ENCODE measurements at regions not wholly inside any gene's neighbourhood (a gene's known extent, or its start where the extent isn't known, plus 50 kb on each side); places are given as distances from the start of the nearest gene placed in this dataset.

DNA sequence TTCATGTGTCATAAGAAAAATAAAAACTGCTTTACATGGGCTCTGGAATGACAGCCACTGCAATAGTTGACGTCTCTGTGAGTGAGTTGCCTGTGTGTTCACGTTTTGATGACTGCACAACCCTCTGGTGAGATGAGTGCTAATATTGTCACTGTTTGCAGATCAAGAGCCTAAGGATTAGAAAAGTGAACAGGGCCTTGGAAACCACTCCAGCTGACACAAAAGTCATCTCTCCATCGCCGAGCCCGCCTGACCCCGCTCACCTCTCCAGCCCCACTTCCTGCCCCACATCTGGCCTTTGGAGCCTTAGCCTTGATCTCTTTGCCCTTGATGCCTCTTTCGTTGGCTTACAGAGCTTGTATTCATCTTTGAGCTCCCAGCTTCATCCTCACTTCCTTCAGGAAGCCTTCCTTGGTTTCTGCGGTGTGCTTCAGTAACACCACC is 351.7 kb downstream of the TCERG1L start:
- Histone ChIP-seq H3K36me3 (ENCODE audit: insufficient read depth, low read length) (no peaks in the 10 kb centered on the region), H3F3A (ENCODE audit: low read depth) (no peaks in the 10 kb centered on the region), H3K27me3 (ENCODE audit: insufficient read depth, low read length, poor library complexity, severe bottlenecking) (no peaks in the 10 kb centered on the region), H3K4me1 (ENCODE audit: insufficient read depth, low read length, poor library complexity, severe bottlenecking) (no peaks in the 10 kb centered on the region), H3K9ac (ENCODE audit: low read depth, low read length, poor library complexity, severe bottlenecking) (no peak overlapping the region), H2AFZ (ENCODE audit: low read length) (no peak overlapping the region), H3K4me3 (ENCODE audit: low read length, poor library complexity, severe bottlenecking) (no peak overlapping the region), H3K9me3 (ENCODE audit: insufficient read depth, low read depth, low read length) (peaks cover 17% of the 10 kb centered on the region; the same call in 1 of the 2 replicates), H3K79me2 (ENCODE audit: insufficient read depth, low read length) (no peaks in the 10 kb centered on the region), H3K4me2 (ENCODE audit: low read depth, low read length, poor library complexity, severe bottlenecking) (no peak overlapping the region), H4K20me1 (ENCODE audit: insufficient read depth, low read length, poor library complexity, severe bottlenecking) (no peaks in the 10 kb centered on the region), H3K9me2 (replicated peaks; ENCODE audit: low read depth, low read length) (no peaks in the 10 kb centered on the region)
- no peak for TF ChIP-seq EZH2phosphoT487 (IDR thresholded peaks at IDR 0.05; ENCODE audit: borderline replicate concordance)
- TF ChIP-seq, protein P1, sequence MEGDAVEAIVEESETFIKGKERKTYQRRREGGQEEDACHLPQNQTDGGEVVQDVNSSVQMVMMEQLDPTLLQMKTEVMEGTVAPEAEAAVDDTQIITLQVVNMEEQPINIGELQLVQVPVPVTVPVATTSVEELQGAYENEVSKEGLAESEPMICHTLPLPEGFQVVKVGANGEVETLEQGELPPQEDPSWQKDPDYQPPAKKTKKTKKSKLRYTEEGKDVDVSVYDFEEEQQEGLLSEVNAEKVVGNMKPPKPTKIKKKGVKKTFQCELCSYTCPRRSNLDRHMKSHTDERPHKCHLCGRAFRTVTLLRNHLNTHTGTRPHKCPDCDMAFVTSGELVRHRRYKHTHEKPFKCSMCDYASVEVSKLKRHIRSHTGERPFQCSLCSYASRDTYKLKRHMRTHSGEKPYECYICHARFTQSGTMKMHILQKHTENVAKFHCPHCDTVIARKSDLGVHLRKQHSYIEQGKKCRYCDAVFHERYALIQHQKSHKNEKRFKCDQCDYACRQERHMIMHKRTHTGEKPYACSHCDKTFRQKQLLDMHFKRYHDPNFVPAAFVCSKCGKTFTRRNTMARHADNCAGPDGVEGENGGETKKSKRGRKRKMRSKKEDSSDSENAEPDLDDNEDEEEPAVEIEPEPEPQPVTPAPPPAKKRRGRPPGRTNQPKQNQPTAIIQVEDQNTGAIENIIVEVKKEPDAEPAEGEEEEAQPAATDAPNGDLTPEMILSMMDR (conservative IDR thresholded peaks at IDR 0.05; ENCODE audit: low read length): no peak

DNA sequence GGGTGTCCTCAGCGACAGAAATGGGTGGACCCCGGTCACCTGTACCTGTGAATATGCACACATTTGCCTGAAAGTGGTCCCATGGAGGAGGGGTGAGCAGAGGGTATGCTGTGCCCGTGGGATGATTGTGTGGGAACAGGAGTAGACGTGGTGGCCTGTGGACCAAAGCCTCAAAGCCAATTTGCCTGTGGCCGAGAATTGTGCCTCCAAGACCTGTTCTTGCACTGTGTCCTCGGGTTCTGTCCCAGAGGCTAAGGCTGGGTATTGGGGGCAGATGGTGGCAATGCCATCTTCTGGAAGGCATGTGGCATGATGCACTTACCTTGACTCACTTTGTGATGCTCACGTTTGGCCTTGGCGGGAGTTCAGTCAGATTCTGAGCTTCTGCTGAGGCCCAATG is 351.0 kb downstream of the TCERG1L start:
- TF ChIP-seq, protein P1 (conservative IDR thresholded peaks at IDR 0.05; ENCODE audit: low read length): no peak
- TF ChIP-seq EZH2phosphoT487 (IDR thresholded peaks at IDR 0.05; ENCODE audit: borderline replicate concordance): no peak
- Histone ChIP-seq H3K4me2 (ENCODE audit: low read depth, low read length, poor library complexity, severe bottlenecking) (no peak overlapping the region), H3F3A (ENCODE audit: low read depth) (no peaks in the 10 kb centered on the region), H3K9ac (ENCODE audit: low read depth, low read length, poor library complexity, severe bottlenecking) (no peak overlapping the region), H3K79me2 (ENCODE audit: insufficient read depth, low read length) (no peaks in the 10 kb centered on the region), H2AFZ (ENCODE audit: low read length) (no peak overlapping the region), H3K4me1 (ENCODE audit: insufficient read depth, low read length, poor library complexity, severe bottlenecking) (no peaks in the 10 kb centered on the region), H3K27me3 (ENCODE audit: insufficient read depth, low read length, poor library complexity, severe bottlenecking) (no peaks in the 10 kb centered on the region), H4K20me1 (ENCODE audit: insufficient read depth, low read length, poor library complexity, severe bottlenecking) (no peaks in the 10 kb centered on the region), H3K9me3 (ENCODE audit: insufficient read depth, low read depth, low read length) (peaks cover 17% of the 10 kb centered on the region; the same call in 1 of the 2 replicates), H3K4me3 (ENCODE audit: low read length, poor library complexity, severe bottlenecking) (no peak overlapping the region), H3K36me3 (ENCODE audit: insufficient read depth, low read length) (no peaks in the 10 kb centered on the region), H3K9me2 (replicated peaks; ENCODE audit: low read depth, low read length) (no peaks in the 10 kb centered on the region)

DNA sequence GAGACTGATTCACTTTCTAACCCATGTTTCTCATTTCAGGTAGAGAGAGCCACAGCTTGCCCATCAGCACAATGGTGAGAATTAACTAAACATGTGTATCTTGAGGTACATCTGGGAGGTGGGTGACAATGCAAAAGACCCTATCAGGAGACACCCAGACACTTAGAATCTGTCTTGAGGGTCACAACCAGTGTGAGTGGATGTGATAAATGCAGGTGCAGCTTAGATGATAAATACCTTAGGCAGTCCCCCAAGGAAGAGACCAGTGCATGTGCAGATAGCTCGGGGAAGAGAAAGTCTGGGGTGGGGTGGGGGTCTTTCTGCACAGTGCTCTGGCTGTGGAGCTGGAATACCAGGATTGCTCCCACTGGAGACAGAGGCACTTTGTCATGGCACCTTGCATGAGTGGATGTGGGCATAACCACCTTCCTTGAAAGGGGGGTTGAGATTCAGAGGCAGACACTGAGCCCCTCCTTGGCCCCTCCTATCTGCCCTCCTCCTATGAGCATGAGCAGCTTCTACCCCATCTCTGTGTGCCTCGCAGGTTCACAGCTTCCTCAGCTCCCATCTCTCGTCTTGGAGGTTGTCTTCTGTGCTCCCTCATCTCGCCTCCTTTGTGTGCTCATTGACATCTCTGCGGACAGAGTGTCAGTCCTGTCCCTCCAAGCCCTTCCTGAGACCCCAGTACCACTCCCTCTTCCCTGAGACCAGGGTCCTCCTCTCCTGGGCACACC is 349.8 kb downstream of the TCERG1L start:
- no peak overlapping the region for H3K4me3 ChIP-seq (ENCODE audit: low read length, poor library complexity, severe bottlenecking)
- TF ChIP-seq EZH2phosphoT487 (IDR thresholded peaks at IDR 0.05; ENCODE audit: borderline replicate concordance): no peak
- TF ChIP-seq, protein P1 (conservative IDR thresholded peaks at IDR 0.05; ENCODE audit: low read length): no peak
- H3K9me2 ChIP-seq (replicated peaks; ENCODE audit: low read depth, low read length): no peaks in the 10 kb centered on the region
- no peak overlapping the region for H2AFZ ChIP-seq (ENCODE audit: low read length)
- H3K36me3 ChIP-seq (ENCODE audit: insufficient read depth, low read length): no peaks in the 10 kb centered on the region
- no peaks in the 10 kb centered on the region for H4K20me1 ChIP-seq (ENCODE audit: insufficient read depth, low read length, poor library complexity, severe bottlenecking)
- H3K79me2 ChIP-seq (ENCODE audit: insufficient read depth, low read length): no peaks in the 10 kb centered on the region
- peaks cover 17% of the 10 kb centered on the region; the same call in 1 of the 2 replicates for H3K9me3 ChIP-seq (ENCODE audit: insufficient read depth, low read depth, low read length)
- H3K4me1 ChIP-seq (ENCODE audit: insufficient read depth, low read length, poor library complexity, severe bottlenecking): no peaks in the 10 kb centered on the region
- no peak overlapping the region for H3K4me2 ChIP-seq (ENCODE audit: low read depth, low read length, poor library complexity, severe bottlenecking)
- no peaks in the 10 kb centered on the region for H3K27me3 ChIP-seq (ENCODE audit: insufficient read depth, low read length, poor library complexity, severe bottlenecking)
- no peak overlapping the region for H3K9ac ChIP-seq (ENCODE audit: low read depth, low read length, poor library complexity, severe bottlenecking)
- H3F3A ChIP-seq (ENCODE audit: low read depth): no peaks in the 10 kb centered on the region
